ENCODE measurements at regions not wholly inside any gene's neighbourhood (a gene's known extent, or its start where the extent isn't known, plus 50 kb on each side); places are given as distances from the start of the nearest gene placed in this dataset.

DNA sequence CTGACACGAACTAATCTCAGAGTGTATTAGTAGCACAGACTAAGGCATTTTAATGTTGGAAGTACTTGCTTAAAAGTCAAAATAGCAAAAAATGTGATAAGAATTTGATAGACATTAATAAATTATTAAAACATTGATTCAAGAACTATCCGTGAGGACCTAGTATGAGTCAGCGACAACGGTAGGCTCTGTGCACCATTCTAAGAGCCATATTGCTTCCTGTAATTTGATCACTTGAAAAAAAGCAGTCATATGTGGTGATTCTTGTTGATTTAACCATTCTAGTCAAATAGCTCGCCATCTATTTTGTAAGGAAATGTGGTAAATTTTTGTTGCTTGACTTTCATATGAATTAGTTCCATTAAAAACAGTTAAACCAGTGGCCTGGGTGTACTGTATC is 534.9 kb upstream of the ARRDC4 start:
- no peak overlapping the region for H3K4me3 ChIP-seq
- no peak overlapping the region for H3K27ac ChIP-seq
- TF ChIP-seq, protein P1, sequence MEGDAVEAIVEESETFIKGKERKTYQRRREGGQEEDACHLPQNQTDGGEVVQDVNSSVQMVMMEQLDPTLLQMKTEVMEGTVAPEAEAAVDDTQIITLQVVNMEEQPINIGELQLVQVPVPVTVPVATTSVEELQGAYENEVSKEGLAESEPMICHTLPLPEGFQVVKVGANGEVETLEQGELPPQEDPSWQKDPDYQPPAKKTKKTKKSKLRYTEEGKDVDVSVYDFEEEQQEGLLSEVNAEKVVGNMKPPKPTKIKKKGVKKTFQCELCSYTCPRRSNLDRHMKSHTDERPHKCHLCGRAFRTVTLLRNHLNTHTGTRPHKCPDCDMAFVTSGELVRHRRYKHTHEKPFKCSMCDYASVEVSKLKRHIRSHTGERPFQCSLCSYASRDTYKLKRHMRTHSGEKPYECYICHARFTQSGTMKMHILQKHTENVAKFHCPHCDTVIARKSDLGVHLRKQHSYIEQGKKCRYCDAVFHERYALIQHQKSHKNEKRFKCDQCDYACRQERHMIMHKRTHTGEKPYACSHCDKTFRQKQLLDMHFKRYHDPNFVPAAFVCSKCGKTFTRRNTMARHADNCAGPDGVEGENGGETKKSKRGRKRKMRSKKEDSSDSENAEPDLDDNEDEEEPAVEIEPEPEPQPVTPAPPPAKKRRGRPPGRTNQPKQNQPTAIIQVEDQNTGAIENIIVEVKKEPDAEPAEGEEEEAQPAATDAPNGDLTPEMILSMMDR (IDR thresholded peaks at IDR 0.05) = no peak
- no peaks in the 10 kb centered on the region for H3K4me1 ChIP-seq (replicated peaks)
- intact Hi-C loops (cut with DNase I) = no loop called here
- no peak for DNase-seq (ENCODE audit: low spot score)
- 80% methylated on average over 5 of the region's 5 CpGs for whole genome bisulfite sequencing
- no peaks in the 10 kb centered on the region for H3K27me3 ChIP-seq (replicated peaks; ENCODE audit: insufficient read depth)
- H3K36me3 ChIP-seq = no peaks in the 10 kb centered on the region
- H3K9me3 ChIP-seq = no peaks in the 10 kb centered on the region

DNA sequence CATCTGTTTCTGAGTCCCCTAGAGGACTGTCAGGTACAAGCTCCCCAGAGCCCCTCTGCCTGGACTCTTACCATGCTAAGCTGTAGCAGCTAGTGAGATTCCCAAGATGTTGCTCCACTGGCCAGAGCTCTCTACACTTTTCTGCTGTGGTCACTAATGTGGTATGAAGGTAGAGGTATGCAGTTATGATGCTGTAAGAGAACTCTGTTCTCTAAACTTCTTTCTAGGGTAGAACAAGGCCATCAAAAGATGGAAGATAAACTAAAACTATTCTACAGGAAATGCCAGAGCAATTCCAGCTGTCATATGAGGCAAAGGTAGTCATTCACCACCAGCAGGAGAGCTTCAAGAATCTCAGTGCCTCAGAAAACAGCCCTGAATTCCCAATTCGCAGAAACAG is 517.4 kb upstream of the ARRDC4 start:
- Histone ChIP-seq H3K27ac (no peak overlapping the region), H3K4me1 (replicated peaks) (no peaks in the 10 kb centered on the region), H3K9me3 (no peaks in the 10 kb centered on the region), H3K4me3 (no peak overlapping the region), H3K27me3 (replicated peaks; ENCODE audit: insufficient read depth) (no peaks in the 10 kb centered on the region), H3K36me3 (no peaks in the 10 kb centered on the region)
- TF ChIP-seq POLR2AphosphoS5 (IDR thresholded peaks at IDR 0.05) (no peak), POLR2A (IDR thresholded peaks at IDR 0.05) (no peak)
- TF ChIP-seq, protein P1 (IDR thresholded peaks at IDR 0.05) = no peak
- intact Hi-C loops (cut with DNase I) = no loop called here
- no peak for DNase-seq (ENCODE audit: low spot score)
- WGBS = 83% methylated on average over 1 of the region's 1 CpG

DNA sequence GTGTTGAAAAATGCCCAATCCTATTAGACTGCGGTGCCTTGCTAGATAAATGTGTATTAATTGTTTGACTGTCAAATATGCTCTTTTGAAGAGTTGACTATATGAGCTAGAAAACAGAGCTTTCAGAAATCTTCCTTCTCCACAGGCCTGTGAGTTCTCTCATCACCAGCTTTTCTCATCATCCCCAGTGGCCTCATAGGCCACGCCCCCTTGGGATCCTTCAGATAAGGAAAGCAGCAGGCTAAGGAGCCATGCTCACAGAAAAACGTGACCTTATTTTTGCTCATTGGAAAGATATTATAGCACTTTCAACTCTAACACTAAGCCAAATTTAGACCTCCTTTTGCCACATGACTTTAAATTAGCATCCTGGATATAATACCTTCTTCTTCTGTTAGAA is 514.4 kb upstream of the ARRDC4 start:
- H3K4me3 ChIP-seq = no peak overlapping the region
- no peaks in the 10 kb centered on the region for H3K27me3 ChIP-seq (replicated peaks; ENCODE audit: insufficient read depth)
- intact Hi-C loops (cut with DNase I) = no loop called here
- no peak for DNase-seq (ENCODE audit: low spot score)
- no peaks in the 10 kb centered on the region for H3K36me3 ChIP-seq
- no peak overlapping the region for H3K27ac ChIP-seq
- H3K9me3 ChIP-seq = no peaks in the 10 kb centered on the region
- no peaks in the 10 kb centered on the region for H3K4me1 ChIP-seq (replicated peaks)
- TF ChIP-seq, protein P1 (IDR thresholded peaks at IDR 0.05) = no peak
- TF ChIP-seq POLR2AphosphoS5 (IDR thresholded peaks at IDR 0.05) (no peak), POLR2A (IDR thresholded peaks at IDR 0.05) (no peak)
- WGBS = 69% methylated on average over 3 of the region's 3 CpGs

DNA sequence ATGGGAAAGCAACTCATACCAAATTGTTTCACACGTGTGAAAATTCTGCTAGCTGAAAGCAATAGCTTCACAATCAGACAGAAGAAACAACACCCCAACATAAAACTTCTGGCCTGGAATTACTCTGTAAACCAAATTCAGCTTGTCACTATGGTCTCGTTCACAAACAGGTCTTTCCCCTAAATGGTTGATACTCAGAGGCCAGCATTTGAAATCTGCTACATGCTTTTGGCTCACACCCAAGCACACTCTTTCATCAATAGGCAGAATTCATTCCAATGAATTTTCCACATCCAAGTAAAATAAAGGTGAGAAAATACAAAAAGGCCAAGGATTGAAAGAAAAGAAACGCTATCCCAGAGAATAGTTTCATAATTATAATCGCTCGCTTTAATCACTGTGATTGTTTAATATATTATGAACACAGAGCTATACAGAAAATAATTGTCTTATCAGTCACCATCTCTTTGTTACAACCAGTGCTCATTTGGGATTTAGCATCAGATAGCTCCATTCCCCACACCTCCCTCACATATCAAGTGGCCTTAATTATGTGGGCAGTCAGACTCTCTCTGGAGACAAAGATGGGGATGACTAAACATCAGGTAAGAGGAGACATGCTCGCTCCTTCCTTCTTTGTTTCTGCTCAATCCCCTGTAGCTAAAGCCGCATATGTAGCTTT is 503.8 kb upstream of the ARRDC4 start:
- Histone ChIP-seq H3K27me3 (replicated peaks; ENCODE audit: insufficient read depth) (no peaks in the 10 kb centered on the region), H3K4me1 (replicated peaks) (no peaks in the 10 kb centered on the region), H3K27ac (no peak overlapping the region), H3K4me3 (no peak overlapping the region), H3K36me3 (no peaks in the 10 kb centered on the region), H3K9me3 (no peaks in the 10 kb centered on the region)
- intact Hi-C loops (cut with DNase I) = no loop called here
- 74% methylated on average over 7 of the region's 7 CpGs for WGBS
- TF ChIP-seq, protein P1 (IDR thresholded peaks at IDR 0.05) = no peak
- TF ChIP-seq POLR2AphosphoS5 (IDR thresholded peaks at IDR 0.05) (no peak), POLR2A (IDR thresholded peaks at IDR 0.05) (no peak)
- DNase-seq (ENCODE audit: low spot score) = no peak

DNA sequence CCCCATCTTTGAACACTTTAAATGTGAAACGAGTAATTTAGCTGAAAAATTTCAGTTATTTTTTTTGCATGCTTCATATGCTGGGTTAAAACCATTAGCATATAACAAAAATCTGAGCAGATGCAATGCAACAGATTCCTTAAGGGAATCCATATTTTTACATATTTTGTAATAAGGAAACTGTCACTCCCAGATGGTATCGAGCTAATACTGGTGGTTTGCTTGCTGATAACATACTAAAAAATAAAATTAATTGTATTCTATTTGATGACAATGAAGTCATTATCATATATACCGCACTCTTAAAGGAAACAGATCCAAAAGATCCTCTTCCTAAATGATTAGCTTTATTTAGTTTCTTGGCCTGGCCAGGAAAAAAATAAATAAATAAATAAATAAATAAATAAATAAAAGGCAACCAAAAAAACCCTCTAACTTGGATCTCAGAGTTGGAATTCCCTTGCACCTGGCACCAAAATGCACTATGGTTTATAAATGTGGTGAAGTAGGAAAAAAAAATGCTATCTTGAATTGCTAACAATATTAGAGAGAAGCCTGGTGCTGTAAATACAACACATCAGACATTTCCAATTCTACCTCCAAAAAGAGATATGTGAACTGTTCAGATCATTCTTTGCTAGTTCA is 503.2 kb upstream of the ARRDC4 start:
- 93% methylated on average over 3 of the region's 3 CpGs for WGBS
- DNase-seq (ENCODE audit: low spot score) = no peak
- H3K9me3 ChIP-seq = no peaks in the 10 kb centered on the region
- H3K4me3 ChIP-seq = no peak overlapping the region
- intact Hi-C loops (cut with DNase I) = no loop called here
- TF ChIP-seq POLR2AphosphoS5 (IDR thresholded peaks at IDR 0.05) (no peak), POLR2A (IDR thresholded peaks at IDR 0.05) (no peak)
- TF ChIP-seq, protein P1 (IDR thresholded peaks at IDR 0.05) = no peak
- no peaks in the 10 kb centered on the region for H3K4me1 ChIP-seq (replicated peaks)
- H3K27me3 ChIP-seq (replicated peaks; ENCODE audit: insufficient read depth) = no peaks in the 10 kb centered on the region
- H3K36me3 ChIP-seq = no peaks in the 10 kb centered on the region
- H3K27ac ChIP-seq = no peak overlapping the region

Data from prostate gland (tissue), 2 donors.